CD4-positive, CD25-positive, alpha-beta regulatory T cell (primary cell): ENCODE measurements at regions not wholly inside any gene's neighbourhood (a gene's known extent, or its start where the extent isn't known, plus 50 kb on each side); places are given as distances from the start of the nearest gene placed in this dataset.
A peak's percentile ranks its signal among the peaks of the same experiment; 100 is the strongest.

Experiments used
- ATAC-seq, 2 donors: fragments of 150-1000 bp; cut with Tn5 transposase; one replicate each; pipeline ENCODE4 v1.10.0; 2021; ENCODE audit warnings: low read depth in 2 of 2, moderate number of reproducible peaks in 2 of 2, moderate library complexity in 1 of 2
- DNase-seq, 3 donors: peaks; one replicate each; pipeline versions ENCODE4 v3.0.0 to v3.0.0-alpha.2; 2012 to 2022; ENCODE audit warnings: mixed read lengths in 1 of 3
- H3K27ac ChIP-seq: one replicate; pipeline ENCODE4 v1.7.0; 2013; ENCODE audit warnings: mild to moderate bottlenecking, low read length; ENCODE audit not compliant: insufficient read depth, poor library complexity, severe bottlenecking
- H3K27me3 ChIP-seq: one replicate; pipeline ENCODE4 v1.7.0; 2013; ENCODE audit warnings: low read length; ENCODE audit not compliant: control insufficient read depth, insufficient read depth
- H3K36me3 ChIP-seq: one replicate; pipeline ENCODE4 v1.7.0; 2013; ENCODE audit warnings: mild to moderate bottlenecking, low read length, moderate library complexity; ENCODE audit not compliant: control insufficient read depth, insufficient read depth
- H3K4me1 ChIP-seq: 2 replicates; pipeline ENCODE4 v1.7.0; 2013; ENCODE audit warnings: mild to moderate bottlenecking, low read length; ENCODE audit not compliant: insufficient read depth, control insufficient read depth, poor library complexity, severe bottlenecking
- H3K4me3 ChIP-seq: one replicate; pipeline ENCODE4 v1.7.0; 2013; ENCODE audit warnings: low read depth, mild to moderate bottlenecking, low read length, moderate library complexity
- H3K9me3 ChIP-seq, 2 experiments: 1 replicate in 1 of 2; 2 replicates in 1 of 2; pipeline ENCODE4 v1.7.0; 2013; ENCODE audit warnings: low read length in 2 of 2, mild to moderate bottlenecking in 1 of 2, moderate library complexity in 1 of 2; ENCODE audit not compliant: control insufficient read depth in 2 of 2
- H3K27ac Mint-ChIP-seq, 3 donors: one replicate each; pipeline ENCODE4 v1.8.0; 2020 to 2022; ENCODE audit warnings: mild to moderate bottlenecking in 3 of 3, mixed read lengths in 3 of 3, moderate library complexity in 2 of 3
- H3K27me3 Mint-ChIP-seq: one replicate; pipeline ENCODE4 v1.8.0; 2022; ENCODE audit warnings: mild to moderate bottlenecking, mixed read lengths
- H3K36me3 Mint-ChIP-seq: one replicate; pipeline ENCODE4 v1.8.0; 2020; ENCODE audit warnings: mixed read lengths
- H3K4me1 Mint-ChIP-seq, 4 donors: one replicate each; pipeline ENCODE4 v1.8.0; 2020 to 2022; ENCODE audit warnings: mixed read lengths in 4 of 4, mild to moderate bottlenecking in 1 of 4
- H3K4me3 Mint-ChIP-seq, 4 donors: one replicate each; pipeline ENCODE4 v1.8.0; 2020 to 2022; ENCODE audit warnings: mild to moderate bottlenecking in 4 of 4, mixed read lengths in 4 of 4, moderate library complexity in 3 of 4
- H3K9me3 Mint-ChIP-seq, 7 donors: one replicate each; pipeline ENCODE4 v1.8.0; 2020 to 2022; ENCODE audit warnings: mixed read lengths in 7 of 7, mild to moderate bottlenecking in 3 of 7, moderate library complexity in 2 of 7

GRCh38 chr14:22456998-22457594, 131.9 kb downstream of the DAD1 start:
- Mint-ChIP-seq H3K4me1 (no peaks in the 10 kb centered on the region), H3K36me3 (no peaks in the 10 kb centered on the region), H3K27me3 (no peaks in the 10 kb centered on the region), H3K9me3 (no peaks in the 10 kb centered on the region), H3K27ac (peak overlapping the region in 1 of 3 donors; percentile 26), H3K4me3 (no peak overlapping the region)
- no peaks in the 10 kb centered on the region for H3K27me3 ChIP-seq
- H3K27ac ChIP-seq, result no peak overlapping the region
- H3K4me1 ChIP-seq, result no peaks in the 10 kb centered on the region
- H3K9me3 ChIP-seq, result no peaks in the 10 kb centered on the region
- DNase-seq (no peak), ATAC-seq (no peak)
- H3K4me3 ChIP-seq, result no peak overlapping the region
- no peaks in the 10 kb centered on the region for H3K36me3 ChIP-seq

- Mint-ChIP-seq H3K4me3 (no peak overlapping the region), H3K36me3 (no peaks in the 10 kb centered on the region)
Measured at GRCh38 chr14:22456421-22456820, 132.6 kb downstream of the DAD1 start.

GRCh38 chr14:22452330-22452729, 136.7 kb downstream of the DAD1 start:
- H3K27ac ChIP-seq, result no peak overlapping the region
- no peaks in the 10 kb centered on the region for H3K9me3 ChIP-seq
- H3K4me1 Mint-ChIP-seq, result no peaks in the 10 kb centered on the region
- H3K9me3 Mint-ChIP-seq, result no peaks in the 10 kb centered on the region
- H3K36me3 ChIP-seq, result no peaks in the 10 kb centered on the region
- ATAC-seq, result no peak
- H3K4me3 ChIP-seq, result no peak overlapping the region
- no peaks in the 10 kb centered on the region for H3K4me1 ChIP-seq
- no peaks in the 10 kb centered on the region for H3K36me3 Mint-ChIP-seq
- H3K27me3 Mint-ChIP-seq, result no peaks in the 10 kb centered on the region
- DNase-seq, result no peak
- H3K27me3 ChIP-seq, result no peaks in the 10 kb centered on the region
- no peak overlapping the region for H3K27ac Mint-ChIP-seq
- no peak overlapping the region for H3K4me3 Mint-ChIP-seq

More at GRCh38 chr14:22456421-22456820, 132.6 kb downstream of the DAD1 start:
- H3K4me3 ChIP-seq, result no peak overlapping the region
- no peaks in the 10 kb centered on the region for H3K27me3 ChIP-seq
- Mint-ChIP-seq H3K9me3 (no peaks in the 10 kb centered on the region), H3K27me3 (no peaks in the 10 kb centered on the region), H3K4me1 (no peaks in the 10 kb centered on the region), H3K27ac (no peak overlapping the region)
- no peaks in the 10 kb centered on the region for H3K4me1 ChIP-seq
- no peaks in the 10 kb centered on the region for H3K9me3 ChIP-seq
- no peaks in the 10 kb centered on the region for H3K36me3 ChIP-seq
- no peak for ATAC-seq
- H3K27ac ChIP-seq, result no peak overlapping the region
- DNase-seq, result no peak

DNA sequence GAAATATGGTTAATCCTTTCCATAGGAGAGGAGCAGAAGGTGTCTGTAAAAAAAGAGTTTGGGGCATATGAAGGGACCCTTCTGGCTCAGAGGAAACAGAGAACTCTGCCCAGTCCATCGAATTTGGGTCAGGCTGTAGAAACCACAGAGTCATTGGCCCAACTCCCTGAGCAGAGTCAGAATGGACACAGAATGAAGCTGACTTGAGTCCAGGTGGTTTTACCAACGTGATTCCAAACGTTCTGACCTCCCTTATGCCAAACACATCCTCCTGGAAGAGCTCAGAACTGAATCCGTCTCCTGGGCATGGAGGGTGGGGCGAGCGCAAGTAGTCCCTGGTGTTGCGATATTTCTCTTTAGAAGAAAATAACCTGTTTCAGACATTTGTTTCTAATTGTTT, 138.8 kb downstream of the DAD1 start:
- Histone ChIP-seq H3K36me3 (no peaks in the 10 kb centered on the region), H3K4me1 (no peaks in the 10 kb centered on the region), H3K27ac (no peak overlapping the region), H3K27me3 (no peaks in the 10 kb centered on the region), H3K9me3 (no peaks in the 10 kb centered on the region), H3K4me3 (no peak overlapping the region)
- H3K4me1 Mint-ChIP-seq, result no peaks in the 10 kb centered on the region
- DNase-seq (no peak), ATAC-seq (no peak)
- no peaks in the 10 kb centered on the region for H3K36me3 Mint-ChIP-seq
- no peaks in the 10 kb centered on the region for H3K27me3 Mint-ChIP-seq
- H3K27ac Mint-ChIP-seq, result peak overlapping the region in 1 of 3 donors; percentile 20
- H3K4me3 Mint-ChIP-seq, result no peak overlapping the region
- no peaks in the 10 kb centered on the region for H3K9me3 Mint-ChIP-seq

GRCh38 chr14:22449600-22449905, 139.5 kb downstream of the DAD1 start:
- no peak for ATAC-seq
- no peaks in the 10 kb centered on the region for H3K4me1 ChIP-seq

GRCh38 chr14:22448905-22449599, 140.0 kb downstream of the DAD1 start:
- no peaks in the 10 kb centered on the region for H3K36me3 Mint-ChIP-seq
- no peak overlapping the region for H3K4me3 ChIP-seq
- no peak for ATAC-seq
- no peaks in the 10 kb centered on the region for H3K9me3 Mint-ChIP-seq
- H3K27ac ChIP-seq, result no peak overlapping the region
- no peak for DNase-seq
- H3K27me3 ChIP-seq, result no peaks in the 10 kb centered on the region
- no peak overlapping the region for H3K4me3 Mint-ChIP-seq
- H3K27me3 Mint-ChIP-seq, result no peaks in the 10 kb centered on the region
- no peaks in the 10 kb centered on the region for H3K36me3 ChIP-seq
- H3K27ac Mint-ChIP-seq, result no peak overlapping the region
- H3K4me1 ChIP-seq, result no peaks in the 10 kb centered on the region
- no peaks in the 10 kb centered on the region for H3K4me1 Mint-ChIP-seq
- no peaks in the 10 kb centered on the region for H3K9me3 ChIP-seq

More at GRCh38 chr14:22449600-22449905, 139.5 kb downstream of the DAD1 start:
- H3K9me3 Mint-ChIP-seq, result no peaks in the 10 kb centered on the region
- Histone ChIP-seq H3K27ac (no peak overlapping the region), H3K4me3 (no peak overlapping the region), H3K36me3 (no peaks in the 10 kb centered on the region), H3K27me3 (no peaks in the 10 kb centered on the region), H3K9me3 (no peaks in the 10 kb centered on the region)
- no peaks in the 10 kb centered on the region for H3K27me3 Mint-ChIP-seq
- no peaks in the 10 kb centered on the region for H3K4me1 Mint-ChIP-seq
- peak overlapping the region in 1 of 3 donors; percentile 26 for H3K27ac Mint-ChIP-seq
- H3K36me3 Mint-ChIP-seq, result no peaks in the 10 kb centered on the region
- DNase-seq, result no peak
- H3K4me3 Mint-ChIP-seq, result no peak overlapping the region

DNA sequence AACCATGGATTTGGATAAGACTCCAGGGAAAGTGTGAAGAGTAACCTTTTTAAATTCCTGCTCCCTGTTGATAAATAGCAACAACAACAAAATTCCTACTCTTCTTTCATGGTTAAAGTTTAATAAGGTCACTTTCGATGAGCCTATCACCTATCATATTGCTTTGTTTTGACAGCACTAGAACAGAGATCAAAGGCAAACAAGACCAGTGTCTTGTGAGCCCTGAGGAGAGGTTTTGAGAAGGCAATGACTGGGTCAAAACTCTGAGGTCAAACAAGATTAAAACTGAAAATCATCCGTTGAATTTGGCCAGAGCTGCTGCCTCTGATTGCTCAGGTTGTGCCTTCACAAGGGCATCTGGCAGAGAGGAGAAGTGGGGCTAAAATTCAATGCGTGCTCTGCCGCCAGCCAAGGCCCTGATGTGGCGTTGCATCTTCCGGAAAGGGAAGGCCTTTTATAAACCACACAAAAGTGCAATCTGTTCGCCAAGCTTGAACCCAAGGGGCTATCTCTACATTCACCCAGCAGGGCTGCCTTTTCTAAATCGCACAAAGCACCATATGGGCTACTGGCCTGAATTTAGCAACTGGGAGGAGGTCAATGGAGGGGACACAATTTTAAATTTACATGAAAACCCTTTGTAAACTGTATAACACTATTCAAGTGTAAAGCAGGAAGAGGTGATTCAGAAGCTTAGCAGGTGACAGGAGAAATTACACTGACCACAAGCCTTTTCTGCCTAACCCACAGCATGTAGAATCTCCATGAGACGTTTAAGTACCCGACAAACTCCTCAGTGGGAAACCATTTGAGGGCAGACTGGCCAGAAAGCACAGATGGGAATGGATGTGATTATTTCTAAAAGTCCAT, 140.8 kb downstream of the DAD1 start:
- H3K4me1 Mint-ChIP-seq, result no peaks in the 10 kb centered on the region
- Histone ChIP-seq H3K27me3 (no peaks in the 10 kb centered on the region), H3K4me1 (no peaks in the 10 kb centered on the region)

More for the DNA sequence above, 140.8 kb downstream of the DAD1 start:
- peak overlapping the region in 1 of 3 donors; percentile 38 for H3K27ac Mint-ChIP-seq
- Histone ChIP-seq H3K36me3 (no peaks in the 10 kb centered on the region), H3K27ac (no peak overlapping the region), H3K4me3 (no peak overlapping the region), H3K9me3 (no peaks in the 10 kb centered on the region)
- H3K4me3 Mint-ChIP-seq, result no peak overlapping the region
- H3K27me3 Mint-ChIP-seq, result no peaks in the 10 kb centered on the region
- no peak for DNase-seq
- peak in 1 of 2 donors; percentile 39 for ATAC-seq
- no peaks in the 10 kb centered on the region for H3K9me3 Mint-ChIP-seq
- H3K36me3 Mint-ChIP-seq, result no peaks in the 10 kb centered on the region
